Forelimb muscle (tissue), 1 donor: ENCODE measurements at regions not wholly inside any gene's neighbourhood (a gene's known extent, or its start where the extent isn't known, plus 50 kb on each side); places are given as distances from the start of the nearest gene placed in this dataset.
"Not testable (repeated sequence)": the region's sequence is repeated elsewhere in the genome, so short reads cannot be mapped to it uniquely, and the experiment has no call there.

Experiments used
- DNase-seq: peaks from one replicate; pipeline ENCODE4 v3.0.0-alpha.2; 2013; ENCODE audit warnings: low read depth

- DNase-seq = no peak
These were observed 90.0 kb upstream of the TNP1 start for GRCh38 chr2:216949700-216950413.

DNA sequence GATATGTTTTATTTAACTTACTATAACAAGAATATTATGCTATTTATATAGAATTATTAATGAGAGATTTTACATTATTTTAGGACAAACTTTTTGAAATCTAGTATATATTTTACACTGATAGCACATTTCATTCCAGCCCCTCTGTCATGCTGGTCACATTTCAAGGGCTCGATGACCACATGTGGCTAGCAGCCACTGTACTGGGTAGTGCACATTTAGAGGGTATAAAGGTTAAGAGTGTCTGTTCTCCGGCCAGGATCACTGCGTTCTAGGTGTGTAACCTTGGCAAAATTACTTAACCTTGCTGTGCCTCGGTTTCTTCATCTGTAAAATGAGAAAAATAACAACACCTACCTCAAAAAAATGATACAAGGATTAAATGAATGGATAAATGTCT lies 87.2 kb upstream of the TNP1 start:
- no peak for DNase-seq

DNA sequence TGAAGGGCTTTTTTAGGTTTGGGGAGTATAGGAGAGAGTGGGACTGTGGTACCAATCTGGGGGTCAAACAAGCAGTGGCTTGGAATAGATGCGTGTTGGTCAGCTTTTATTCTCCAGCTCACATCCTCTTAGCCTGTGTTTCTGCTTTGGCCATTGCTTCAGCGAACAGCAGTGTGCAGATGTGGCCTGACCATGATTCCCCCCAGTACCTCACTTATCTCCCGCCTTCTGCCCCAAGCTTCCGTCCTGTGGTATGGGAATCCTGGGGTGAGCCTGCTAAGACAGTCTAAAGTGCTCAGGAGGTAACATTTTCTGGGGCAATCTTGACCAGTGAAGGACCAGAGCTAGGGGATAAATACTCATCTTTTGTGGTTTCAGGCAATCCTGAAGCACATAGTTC lies 84.9 kb upstream of the TNP1 start:
- DNase-seq = no peak

DNA sequence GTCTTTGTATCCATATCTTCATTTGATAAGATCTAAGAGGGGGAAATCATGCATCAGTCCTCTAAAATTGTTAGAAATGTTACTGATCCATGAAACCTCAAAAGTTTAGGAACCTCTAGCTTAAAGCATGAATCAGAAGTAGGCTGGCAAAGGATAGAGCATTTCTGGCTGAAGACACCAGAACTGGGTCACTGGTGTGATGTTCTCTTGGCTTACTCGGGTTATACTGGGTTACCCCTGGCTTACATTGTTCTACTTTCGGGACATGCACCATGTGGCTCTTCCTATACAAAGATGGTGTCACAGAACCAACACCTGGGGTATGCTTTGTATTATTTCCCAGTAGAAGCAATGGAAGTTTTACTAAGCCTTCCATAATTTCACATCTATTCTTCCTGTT lies 83.2 kb upstream of the TNP1 start:
- DNase-seq = no peak

DNA sequence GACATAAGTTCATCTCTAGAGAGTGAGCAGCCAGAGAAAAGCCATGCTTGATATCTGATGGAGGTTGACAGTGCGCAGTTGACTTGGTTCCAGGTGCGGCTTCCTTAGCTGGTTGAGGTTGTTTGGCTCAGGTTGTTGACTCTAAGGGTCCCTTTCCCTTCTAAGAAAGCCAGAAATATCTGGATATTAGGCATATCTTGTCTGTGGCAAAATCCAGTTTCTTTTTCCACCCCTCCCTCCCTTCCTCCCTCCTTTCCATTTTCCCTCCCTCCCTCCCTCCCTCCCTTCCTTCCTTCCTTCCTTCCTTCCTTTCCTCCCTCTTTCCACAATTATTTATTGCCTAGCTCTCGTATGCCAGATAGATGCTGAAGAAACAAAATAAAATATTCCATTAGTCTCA lies 82.6 kb upstream of the TNP1 start:
- no peak for DNase-seq

DNA sequence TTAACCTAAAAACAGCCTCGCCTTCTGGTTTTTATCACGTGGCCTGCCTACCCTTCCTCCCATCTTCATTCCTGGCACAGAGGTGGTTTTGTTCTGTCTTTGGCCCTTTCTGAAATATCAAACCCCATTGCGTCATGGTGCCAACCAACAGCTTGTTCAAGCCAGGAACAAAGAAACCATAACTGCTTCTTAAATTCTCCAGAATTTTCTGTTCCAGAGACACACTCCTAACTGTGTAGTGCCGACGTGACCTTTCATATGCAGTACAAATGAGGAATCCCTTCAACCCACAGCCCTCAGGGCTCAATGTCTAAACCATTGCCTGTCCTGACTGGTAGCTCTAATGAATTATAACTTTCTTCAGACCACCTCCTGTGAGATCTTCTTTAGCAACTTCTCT lies 82.2 kb upstream of the TNP1 start:
- DNase-seq = no peak

GRCh38 chr2:216936954-216937357 lies 77.1 kb upstream of the TNP1 start:
- no peak for DNase-seq

- no peak for DNase-seq
These were observed 74.8 kb upstream of the TNP1 start for GRCh38 chr2:216934623-216935022.

GRCh38 chr2:216934151-216934550 lies 74.3 kb upstream of the TNP1 start:
- DNase-seq = no peak

- no peak for DNase-seq
These were observed 73.1 kb upstream of the TNP1 start for GRCh38 chr2:216932863-216933548.

GRCh38 chr2:216932113-216932862 lies 72.4 kb upstream of the TNP1 start:
- no peak for DNase-seq

- DNase-seq = no peak
These were observed 70.9 kb upstream of the TNP1 start for GRCh38 chr2:216930716-216931115.

GRCh38 chr2:216929338-216929737 lies 69.5 kb upstream of the TNP1 start:
- not testable (repeated sequence) for DNase-seq

DNA sequence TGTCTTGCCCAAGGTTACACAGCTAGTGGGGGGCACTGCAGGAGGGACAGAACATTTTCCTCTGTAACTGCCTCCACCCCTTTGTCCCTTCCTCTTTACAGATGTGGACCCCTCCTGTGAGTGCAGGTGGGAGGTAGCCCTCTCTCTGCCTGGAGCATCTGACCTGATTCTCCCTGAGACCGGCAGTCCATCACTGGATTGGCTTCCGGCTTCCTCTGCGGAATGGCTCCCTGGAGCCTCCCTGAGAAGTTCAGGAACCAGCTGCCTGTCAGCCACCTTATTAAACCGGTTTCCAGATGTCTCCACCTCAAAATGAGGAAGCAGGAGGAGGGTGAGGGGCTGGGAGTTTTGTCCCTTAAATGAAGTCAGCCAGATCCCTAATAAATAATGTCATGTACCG lies 67.3 kb upstream of the TNP1 start:
- no peak for DNase-seq

GRCh38 chr2:216925636-216926366 lies 65.9 kb upstream of the TNP1 start:
- no peak for DNase-seq

DNA sequence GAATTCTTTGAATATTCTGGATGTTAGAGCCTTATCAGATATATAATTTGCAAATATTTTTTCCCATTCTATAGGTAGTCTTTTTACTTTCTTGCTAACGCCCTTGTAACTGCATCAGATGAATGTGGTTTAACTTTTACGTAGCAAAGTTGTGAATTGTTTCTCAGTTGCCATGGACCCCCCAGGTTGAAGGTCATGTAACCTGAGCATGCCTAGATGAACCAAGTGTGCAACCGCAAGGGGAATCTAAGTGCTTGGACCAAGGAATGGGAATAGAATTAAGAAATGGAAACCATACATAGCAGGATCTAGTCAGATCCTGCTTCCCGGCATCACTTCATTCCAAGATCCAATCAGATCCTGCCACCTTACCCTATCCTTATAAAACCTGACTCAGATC lies 65.1 kb upstream of the TNP1 start:
- DNase-seq = no peak

- DNase-seq = no peak
These were observed 63.8 kb upstream of the TNP1 start for GRCh38 chr2:216923706-216924105.

GRCh38 chr2:216922175-216922780 lies 62.4 kb upstream of the TNP1 start:
- no peak for DNase-seq

DNA sequence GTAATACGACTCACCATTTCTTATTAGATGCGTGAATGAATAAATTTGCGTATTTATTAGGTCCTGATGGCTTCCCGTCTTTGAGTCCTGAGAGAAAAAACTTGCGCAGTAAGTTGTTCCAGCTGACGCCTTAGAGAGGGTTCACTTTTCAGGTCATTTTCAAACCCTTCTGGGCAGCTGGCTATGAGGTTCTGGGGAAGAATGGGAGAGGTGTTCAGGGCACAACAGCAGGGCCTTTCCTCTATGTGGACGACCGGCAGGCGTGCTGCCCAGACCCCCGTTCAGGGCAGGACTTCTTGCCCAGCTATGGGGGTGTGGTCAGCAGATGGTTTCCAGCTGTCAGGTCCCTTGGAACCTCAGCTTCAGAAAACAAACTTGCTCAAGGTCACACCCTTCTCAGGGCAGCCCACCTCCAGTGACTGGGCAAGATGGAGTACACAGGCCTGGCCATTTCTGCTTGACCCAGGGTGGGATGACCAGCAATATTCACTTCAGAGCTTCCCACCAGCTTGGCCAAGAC lies 61.1 kb upstream of the TNP1 start:
- no peak for DNase-seq

GRCh38 chr2:216920143-216920876 lies 60.4 kb upstream of the TNP1 start:
- DNase-seq = no peak
